Keratinocyte (primary cell): ENCODE measurements at regions not wholly inside any gene's neighbourhood (a gene's known extent, or its start where the extent isn't known, plus 50 kb on each side); places are given as distances from the start of the nearest gene placed in this dataset.

Experiments
- DNase-seq: peaks from one replicate; pipeline ENCODE4 v3.0.0-alpha.2; 2011; ENCODE audit warnings: low read depth, missing footprints, low spot score
- FAIRE-seq: peaks from 2 replicates; lab custom pipeline; 2011; peaks lifted over from hg19 to GRCh38; lab: Jason Lieb, UNC
- H2AFZ ChIP-seq: 2 replicates; pipeline ENCODE4 v1.6.0; 2012; ENCODE audit warnings: low read length, control low read depth, inconsistent platforms; ENCODE audit not compliant: control insufficient read depth
- H3K27ac ChIP-seq: 2 replicates; pipeline ENCODE4 v1.5.1; 2011; ENCODE audit warnings: low read length; ENCODE audit not compliant: control insufficient read depth, insufficient read depth
- H3K27me3 ChIP-seq: 3 replicates; pipeline ENCODE4 v1.6.0; 2011; ENCODE audit warnings: low read length; ENCODE audit not compliant: control insufficient read depth, insufficient read depth; ENCODE audit errors: extremely low read depth
- H3K36me3 ChIP-seq, 2 experiments: 2 replicates in 1 of 2; 3 replicates in 1 of 2; pipeline ENCODE4 v1.5.1; 2011; ENCODE audit warnings: low read length in 2 of 2, mild to moderate bottlenecking in 1 of 2; ENCODE audit not compliant: control insufficient read depth in 2 of 2, insufficient read depth in 2 of 2; ENCODE audit errors: extremely low read depth in 1 of 2
- H3K4me1 ChIP-seq: 3 replicates; pipeline ENCODE4 v1.5.1; 2011; ENCODE audit warnings: low read length; ENCODE audit not compliant: control insufficient read depth, insufficient read depth; ENCODE audit errors: extremely low read depth
- H3K4me2 ChIP-seq: 3 replicates; pipeline ENCODE4 v1.6.0; 2011; ENCODE audit warnings: low read depth, low read length; ENCODE audit not compliant: control insufficient read depth, insufficient read depth; ENCODE audit errors: extremely low read depth
- H3K4me3 ChIP-seq, 3 experiments: fragments of 200-600 bp in 1 of 3; sonication (generic) in 1 of 3; 2 replicates in 2 of 3; 3 replicates in 1 of 3; pipeline ENCODE4 v1.5.1; 2011 to 2016; ENCODE audit warnings: low read length in 3 of 3, mild to moderate bottlenecking in 3 of 3, control low read depth in 2 of 3, inconsistent platforms in 1 of 3, low read depth in 1 of 3, mixed read lengths in 1 of 3, mixed run types in 1 of 3, moderate library complexity in 1 of 3; ENCODE audit not compliant: control insufficient read depth in 2 of 3, insufficient read depth in 2 of 3; ENCODE audit errors: extremely low read depth in 1 of 3
- H3K79me2 ChIP-seq: 2 replicates; pipeline ENCODE4 v1.6.0; 2012; ENCODE audit warnings: low read length; ENCODE audit not compliant: control insufficient read depth, insufficient read depth
- H3K9ac ChIP-seq: 3 replicates; pipeline ENCODE4 v1.6.0; 2011; ENCODE audit warnings: low read length; ENCODE audit not compliant: control insufficient read depth, insufficient read depth; ENCODE audit errors: extremely low read depth
- H3K9me1 ChIP-seq: 3 replicates; pipeline ENCODE4 v1.6.0; 2011; ENCODE audit warnings: low read length; ENCODE audit not compliant: control insufficient read depth, insufficient read depth; ENCODE audit errors: extremely low read depth
- H3K9me3 ChIP-seq: 2 replicates; pipeline ENCODE4 v1.5.1; 2012; ENCODE audit warnings: low read depth, low read length; ENCODE audit not compliant: control insufficient read depth
- H4K20me1 ChIP-seq: 3 replicates; pipeline ENCODE4 v1.6.0; 2011; ENCODE audit warnings: low read length; ENCODE audit not compliant: control insufficient read depth, insufficient read depth; ENCODE audit errors: extremely low read depth
- CTCF ChIP-seq, 3 experiments: IDR thresholded peaks in 1 of 3; conservative IDR thresholded peaks in 1 of 3; optimal IDR thresholded peaks in 1 of 3; 2 replicates in 2 of 3; 3 replicates in 1 of 3; pipeline versions ENCODE3 to v1.5.1; 2011; ENCODE audit warnings: low read length in 3 of 3, mild to moderate bottlenecking in 3 of 3, moderate library complexity in 2 of 3, control low read depth in 1 of 3, inconsistent platforms in 1 of 3; ENCODE audit not compliant: insufficient read depth in 2 of 3; ENCODE audit errors: extremely low read depth in 1 of 3
- EZH2 ChIP-seq: IDR thresholded peaks from one replicate; pipeline ENCODE4 v1.6.1; 2012; ENCODE audit warnings: inconsistent platforms, mild to moderate bottlenecking, low read length, moderate library complexity
- dilution Hi-C: fragments of 300-500 bp; cut with MboI; formaldehyde crosslinking; loops from one replicate; pipeline ENCODE4 v1.7.0; 2020; ENCODE audit warnings: low sequenced_read_pairs; ENCODE audit not compliant: extremely low pct_ligation_motif_present

GRCh38 chr18:5036523-5036922, 160.5 kb downstream of the AKAIN1 start:
- Histone ChIP-seq H3K4me1 (no peaks in the 10 kb centered on the region), H2AFZ (no peak overlapping the region), H3K4me2 (no peak overlapping the region), H3K27ac (no peak overlapping the region), H3K9me3 (no peaks in the 10 kb centered on the region), H3K79me2 (no peaks in the 10 kb centered on the region), H4K20me1 (no peaks in the 10 kb centered on the region), H3K36me3 (no peaks in the 10 kb centered on the region), H3K9ac (no peak overlapping the region), H3K4me3 (no peak overlapping the region), H3K9me1 (no peaks in the 10 kb centered on the region), H3K27me3 (no peaks in the 10 kb centered on the region)
- dilution Hi-C loops: no loop called here
- TF ChIP-seq EZH2: no peak
- TF ChIP-seq CTCF (optimal IDR thresholded peaks at IDR 0.05 in 1 of 3, IDR thresholded peaks at IDR 0.05 in 1 of 3, conservative IDR thresholded peaks at IDR 0.05 in 1 of 3; ENCODE audit: extremely low read depth in 1 of 3, insufficient read depth in 2 of 3, low read length in 3 of 3): no peak
- DNase-seq: no peak
- no peak for FAIRE-seq

- Histone ChIP-seq H3K4me3 (no peak overlapping the region), H3K27me3 (no peaks in the 10 kb centered on the region), H3K9me3 (no peaks in the 10 kb centered on the region), H3K4me2 (no peak overlapping the region), H2AFZ (no peak overlapping the region), H3K4me1 (no peaks in the 10 kb centered on the region), H3K36me3 (no peaks in the 10 kb centered on the region), H3K79me2 (no peaks in the 10 kb centered on the region), H3K9me1 (no peaks in the 10 kb centered on the region), H4K20me1 (no peaks in the 10 kb centered on the region), H3K9ac (no peak overlapping the region), H3K27ac (no peak overlapping the region)
- FAIRE-seq (no peak), DNase-seq (no peak)
- dilution Hi-C loops: no loop called here
- TF ChIP-seq CTCF (optimal IDR thresholded peaks at IDR 0.05 in 1 of 3, IDR thresholded peaks at IDR 0.05 in 1 of 3, conservative IDR thresholded peaks at IDR 0.05 in 1 of 3; ENCODE audit: extremely low read depth in 1 of 3, insufficient read depth in 2 of 3, low read length in 3 of 3) (no peak), EZH2 (no peak)
Observed at GRCh38 chr18:5031216-5031615, 165.8 kb downstream of the AKAIN1 start.
